Upper lobe of right lung (tissue), 1 donor: ENCODE measurements at regions not wholly inside any gene's neighbourhood (a gene's known extent, or its start where the extent isn't known, plus 50 kb on each side); places are given as distances from the start of the nearest gene placed in this dataset.

Source experiments
- ATAC-seq: fragments of 200-7000 bp; cut with Tn5 transposase; one replicate; pipeline ENCODE4 v1.9.1; 2020; ENCODE audit warnings: mild to moderate bottlenecking, moderate library complexity
- DNase-seq: peaks from one replicate; pipeline ENCODE4 v3.0.0-alpha.2; 2020
- H3K27ac ChIP-seq: fragments of 200-600 bp; one replicate; pipeline ENCODE4 v1.8.0; 2022
- H3K27me3 ChIP-seq: fragments of 200-600 bp; one replicate; pipeline ENCODE4 v1.8.0; 2022; ENCODE audit warnings: mild to moderate bottlenecking
- H3K36me3 ChIP-seq: fragments of 200-600 bp; one replicate; pipeline ENCODE4 v1.8.0; 2022
- H3K4me1 ChIP-seq: fragments of 200-600 bp; one replicate; pipeline ENCODE4 v1.8.0; 2022
- H3K4me3 ChIP-seq: fragments of 200-600 bp; one replicate; pipeline ENCODE4 v1.8.0; 2022; ENCODE audit warnings: mild to moderate bottlenecking
- H3K9me3 ChIP-seq: fragments of 200-600 bp; one replicate; pipeline ENCODE4 v1.8.0; 2022
- CTCF ChIP-seq: fragments of 200-600 bp; IDR thresholded peaks from one replicate; pipeline ENCODE4 v1.8.0; 2022; ENCODE audit warnings: antibody characterized with exemption
- intact Hi-C: fragments of 100-400 bp; cut with DNase I; formaldehyde crosslinking; loops from one replicate; pipeline ENCODE4 v1.11.0; 2022
- donor health status: DM: no; HTN: yes; CAD: no; lungs with severe emphysema.

- H3K4me3 ChIP-seq: no peak overlapping the region
- no peaks in the 10 kb centered on the region for H3K4me1 ChIP-seq
- no peaks in the 10 kb centered on the region for H3K36me3 ChIP-seq
- DNase-seq: no peak
- intact Hi-C loops: no loop called here
- H3K9me3 ChIP-seq: no peaks in the 10 kb centered on the region
- no peak for TF ChIP-seq CTCF
- no peak for ATAC-seq
- H3K27me3 ChIP-seq: no peaks in the 10 kb centered on the region
- no peak overlapping the region for H3K27ac ChIP-seq
Measured at GRCh38 chr13:77415253-77416071, 88.6 kb upstream of the MYCBP2 start.

- Histone ChIP-seq H3K4me3 (no peak overlapping the region), H3K4me1 (no peaks in the 10 kb centered on the region), H3K36me3 (no peaks in the 10 kb centered on the region), H3K9me3 (no peaks in the 10 kb centered on the region), H3K27ac (no peak overlapping the region), H3K27me3 (no peaks in the 10 kb centered on the region)
- DNase-seq (no peak), ATAC-seq (no peak)
- intact Hi-C loops: no loop called here
- TF ChIP-seq CTCF: no peak
Measured at GRCh38 chr13:77412860-77413259, 86.0 kb upstream of the MYCBP2 start.

- no peaks in the 10 kb centered on the region for H3K27me3 ChIP-seq
- DNase-seq: no peak
- H3K27ac ChIP-seq: no peak overlapping the region
- H3K4me3 ChIP-seq: no peak overlapping the region
- no peak for ATAC-seq
- no peaks in the 10 kb centered on the region for H3K9me3 ChIP-seq
- no peaks in the 10 kb centered on the region for H3K36me3 ChIP-seq
- no peak for TF ChIP-seq CTCF
- H3K4me1 ChIP-seq: no peaks in the 10 kb centered on the region
- intact Hi-C loops: no loop called here
Measured at GRCh38 chr13:77412116-77412635, 85.3 kb upstream of the MYCBP2 start.

GRCh38 chr13:77409412-77409811 lies 82.5 kb upstream of the MYCBP2 start:
- intact Hi-C loops: no loop called here
- H3K9me3 ChIP-seq: no peaks in the 10 kb centered on the region

GRCh38 chr13:77406644-77407440 lies 79.9 kb upstream of the MYCBP2 start:
- H3K4me3 ChIP-seq: no peak overlapping the region
- no peaks in the 10 kb centered on the region for H3K4me1 ChIP-seq
- intact Hi-C loops: no loop called here
- H3K36me3 ChIP-seq: no peaks in the 10 kb centered on the region
- no peak for TF ChIP-seq CTCF
- DNase-seq (no peak), ATAC-seq (no peak)
- H3K27me3 ChIP-seq: no peaks in the 10 kb centered on the region
- H3K9me3 ChIP-seq: no peaks in the 10 kb centered on the region
- no peak overlapping the region for H3K27ac ChIP-seq

More at GRCh38 chr13:77409412-77409811, 82.5 kb upstream of the MYCBP2 start:
- Histone ChIP-seq H3K27me3 (no peaks in the 10 kb centered on the region), H3K27ac (no peak overlapping the region), H3K36me3 (no peaks in the 10 kb centered on the region), H3K4me3 (no peak overlapping the region), H3K4me1 (no peaks in the 10 kb centered on the region)
- no peak for ATAC-seq
- DNase-seq: no peak
- TF ChIP-seq CTCF: no peak
